ENCODE measurements at regions not wholly inside any gene's neighbourhood (a gene's known extent, or its start where the extent isn't known, plus 50 kb on each side); places are given as distances from the start of the nearest gene placed in this dataset.

- Histone ChIP-seq H3K27ac (ENCODE audit: low read length) (no peak overlapping the region), H3K4me1 (ENCODE audit: control insufficient read depth, insufficient read depth, low read length) (no peaks in the 10 kb centered on the region), H3K9me3 (ENCODE audit: control insufficient read depth, insufficient read depth, low read depth, low read length) (no peaks in the 10 kb centered on the region), H3K27me3 (ENCODE audit: control insufficient read depth, insufficient read depth, low read length) (no peaks in the 10 kb centered on the region), H3K36me3 (ENCODE audit: control insufficient read depth, insufficient read depth, low read length) (no peaks in the 10 kb centered on the region), H3K4me3 (ENCODE audit: low read depth in 2 of 2, low read length in 2 of 2) (no peak overlapping the region)
- ATAC-seq (no peak), DNase-seq (ENCODE audit: low read depth, low spot score) (no peak)
- ChIA-PET POLR2A (no interaction called here), CTCF (no interaction called here)
- intact Hi-C loops (cut with micrococcal nuclease; ENCODE audit: unreplicated experiment): no loop called here
- BruUV-seq (replicated peaks): no TSS peak
- TF ChIP-seq TCF7L2 (IDR thresholded peaks at IDR 0.05; ENCODE audit: low read depth, low read length): no peak
- no peak for TF ChIP-seq SIN3A (IDR thresholded peaks at IDR 0.05; ENCODE audit: borderline replicate concordance, insufficient read depth, low read depth, low read length)
- no peak for TF ChIP-seq POLR2AphosphoS5 (IDR thresholded peaks at IDR 0.05; ENCODE audit: low read depth, low read length)
- no peak for TF ChIP-seq REST (IDR thresholded peaks at IDR 0.05; ENCODE audit: insufficient read depth in 1 of 2, low read depth in 2 of 2, low read length in 1 of 2)
- TF ChIP-seq, protein P1, sequence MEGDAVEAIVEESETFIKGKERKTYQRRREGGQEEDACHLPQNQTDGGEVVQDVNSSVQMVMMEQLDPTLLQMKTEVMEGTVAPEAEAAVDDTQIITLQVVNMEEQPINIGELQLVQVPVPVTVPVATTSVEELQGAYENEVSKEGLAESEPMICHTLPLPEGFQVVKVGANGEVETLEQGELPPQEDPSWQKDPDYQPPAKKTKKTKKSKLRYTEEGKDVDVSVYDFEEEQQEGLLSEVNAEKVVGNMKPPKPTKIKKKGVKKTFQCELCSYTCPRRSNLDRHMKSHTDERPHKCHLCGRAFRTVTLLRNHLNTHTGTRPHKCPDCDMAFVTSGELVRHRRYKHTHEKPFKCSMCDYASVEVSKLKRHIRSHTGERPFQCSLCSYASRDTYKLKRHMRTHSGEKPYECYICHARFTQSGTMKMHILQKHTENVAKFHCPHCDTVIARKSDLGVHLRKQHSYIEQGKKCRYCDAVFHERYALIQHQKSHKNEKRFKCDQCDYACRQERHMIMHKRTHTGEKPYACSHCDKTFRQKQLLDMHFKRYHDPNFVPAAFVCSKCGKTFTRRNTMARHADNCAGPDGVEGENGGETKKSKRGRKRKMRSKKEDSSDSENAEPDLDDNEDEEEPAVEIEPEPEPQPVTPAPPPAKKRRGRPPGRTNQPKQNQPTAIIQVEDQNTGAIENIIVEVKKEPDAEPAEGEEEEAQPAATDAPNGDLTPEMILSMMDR (IDR thresholded peaks at IDR 0.05): no peak
- in situ Hi-C loops (cut with HindIII; ENCODE audit: low pct_unique_long_range_greater_than_20kb, low sequenced_read_pairs): no loop called here
Observed at GRCh38 chr11:22543261-22543660, 82.4 kb downstream of the FANCF start.

DNA sequence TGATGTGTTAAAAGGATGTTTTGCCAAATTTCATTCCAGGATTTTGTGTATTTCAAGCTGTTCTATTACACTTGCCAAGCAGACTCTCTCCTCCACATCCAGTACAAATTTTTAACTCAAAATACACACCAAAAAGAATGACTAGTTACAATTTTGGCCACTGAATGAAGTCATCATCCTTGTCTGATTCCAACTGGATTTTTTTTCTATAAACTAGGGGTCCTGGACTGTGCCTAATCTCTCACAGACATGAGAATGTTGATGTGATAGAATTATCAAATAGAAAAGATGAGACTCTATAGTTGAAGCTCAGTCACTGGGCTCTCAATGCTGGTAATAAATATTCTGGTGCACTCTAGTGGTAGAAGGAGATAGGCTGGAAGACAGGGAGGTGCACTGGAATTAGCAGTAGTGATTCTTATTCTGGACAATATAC, 85.8 kb downstream of the FANCF start:
- ChIA-PET POLR2A (no interaction called here), CTCF (no interaction called here)
- Histone ChIP-seq H3K4me1 (ENCODE audit: control insufficient read depth, insufficient read depth, low read length) (no peaks in the 10 kb centered on the region), H3K4me3 (ENCODE audit: low read depth in 2 of 2, low read length in 2 of 2) (no peak overlapping the region), H3K36me3 (ENCODE audit: control insufficient read depth, insufficient read depth, low read length) (no peaks in the 10 kb centered on the region), H3K27me3 (ENCODE audit: control insufficient read depth, insufficient read depth, low read length) (no peaks in the 10 kb centered on the region), H3K9me3 (ENCODE audit: control insufficient read depth, insufficient read depth, low read depth, low read length) (no peaks in the 10 kb centered on the region), H3K27ac (ENCODE audit: low read length) (no peak overlapping the region)
- ATAC-seq: 0 out of 2 replicates have a peak, but pooled peaks have one; percentile 69
- no peak for DNase-seq (ENCODE audit: low read depth, low spot score)
- intact Hi-C loops (cut with micrococcal nuclease; ENCODE audit: unreplicated experiment): loop anchor here (2.0 kb wide), 1 partner anchor 205 kb away; no protein-coding TSS in a partner anchor
- no TSS peak for BruUV-seq (replicated peaks)
- TF ChIP-seq, protein P1 (IDR thresholded peaks at IDR 0.05): peak; percentile 50; the same call in 1 of the 2 replicates
- no peak for TF ChIP-seq POLR2AphosphoS5 (IDR thresholded peaks at IDR 0.05; ENCODE audit: low read depth, low read length)
- TF ChIP-seq REST (IDR thresholded peaks at IDR 0.05; ENCODE audit: insufficient read depth in 1 of 2, low read depth in 2 of 2, low read length in 1 of 2): no peak
- in situ Hi-C loops (cut with HindIII; ENCODE audit: low pct_unique_long_range_greater_than_20kb, low sequenced_read_pairs): no loop called here
